HEK293 (cell line): ENCODE measurements at regions not wholly inside any gene's neighbourhood (a gene's known extent, or its start where the extent isn't known, plus 50 kb on each side); places are given as distances from the start of the nearest gene placed in this dataset.

Source experiments
- CTCF ChIA-PET: fragments of 350-600 bp; formaldehyde crosslinking; extraction: SDS; loops from one replicate; lab custom pipeline; 2021; ENCODE audit warnings: antibody characterized with exemption; lab: Yijun Ruan, JAX
- POLR2A ChIA-PET: fragments of 300-600 bp; formaldehyde crosslinking; extraction: SDS; loops from one replicate; lab custom pipeline; 2020; ENCODE audit warnings: antibody characterized with exemption, inconsistent platforms; lab: Yijun Ruan, JAX
- H3K27ac ChIP-seq: fragments of 200-500 bp; sonication (Bioruptor generic); 2 replicates; pipeline ENCODE4 v1.5.1; 2014; ENCODE audit warnings: low read depth, low read length, control low read depth, inconsistent platforms; ENCODE audit errors: extremely low read depth
- H3K36me3 ChIP-seq, 2 experiments: fragments of 200-500 bp in 1 of 2; sonication (Bioruptor generic) in 1 of 2; 1 replicate in 1 of 2; 2 replicates in 1 of 2; pipeline ENCODE4 v1.5.1; 2014 to 2017; ENCODE audit warnings: inconsistent platforms in 2 of 2, low read length in 2 of 2; ENCODE audit not compliant: control insufficient read depth in 2 of 2, insufficient read depth in 1 of 2
- H3K4me1 ChIP-seq: fragments of 200-500 bp; sonication (Bioruptor generic); 2 replicates; pipeline ENCODE4 v1.5.1; 2014; ENCODE audit warnings: mild to moderate bottlenecking, low read length, inconsistent platforms; ENCODE audit not compliant: control insufficient read depth, insufficient read depth
- H3K4me3 ChIP-seq: 2 replicates; pipeline ENCODE4 v1.5.1; 2011; ENCODE audit warnings: low read depth, mild to moderate bottlenecking, control low read depth, low read length, moderate library complexity
- H3K9me3 ChIP-seq: fragments of 200-500 bp; sonication (Bioruptor generic); 2 replicates; pipeline ENCODE4 v1.5.1; 2014; ENCODE audit warnings: low read depth, low read length, inconsistent platforms; ENCODE audit not compliant: control insufficient read depth, insufficient read depth
- GLI2 ChIP-seq: fragments of 450-650 bp; formaldehyde crosslinking; IDR thresholded peaks from 2 replicates; pipeline ENCODE4; 2017; ENCODE audit warnings: missing biosample characterization, missing genetic modification characterization, low read depth, borderline replicate concordance
- KLF1 ChIP-seq: fragments of 450-650 bp; formaldehyde crosslinking; IDR thresholded peaks from 2 replicates; pipeline ENCODE4 v1.5.1; 2016; ENCODE audit warnings: missing biosample characterization, missing genetic modification characterization
- MYNN ChIP-seq: fragments of 450-650 bp; formaldehyde crosslinking; IDR thresholded peaks from 2 replicates; pipeline ENCODE4 v1.5.1; 2016; ENCODE audit warnings: missing biosample characterization, missing genetic modification characterization, borderline replicate concordance
- MZF1 ChIP-seq: fragments of 450-650 bp; formaldehyde crosslinking; IDR thresholded peaks from 2 replicates; pipeline ENCODE4 v1.5.1; 2017; ENCODE audit warnings: missing biosample characterization, missing genetic modification characterization, borderline replicate concordance
- SP3 ChIP-seq: fragments of 450-650 bp; formaldehyde crosslinking; IDR thresholded peaks from 2 replicates; pipeline ENCODE4 v1.5.1; 2016; ENCODE audit warnings: missing biosample characterization, missing genetic modification characterization
- ZBTB7A ChIP-seq: fragments of 450-650 bp; formaldehyde crosslinking; IDR thresholded peaks from 2 replicates; pipeline ENCODE4 v1.5.1; 2016; ENCODE audit warnings: low read depth, missing biosample characterization, missing genetic modification characterization
- ZNF10 ChIP-seq: fragments of 450-650 bp; formaldehyde crosslinking; IDR thresholded peaks from 2 replicates; pipeline ENCODE4 v1.5.1; 2017; ENCODE audit warnings: missing biosample characterization, missing genetic modification characterization
- ZNF112 ChIP-seq: fragments of 450-650 bp; formaldehyde crosslinking; IDR thresholded peaks from 2 replicates; pipeline ENCODE4 v1.5.0; 2017; ENCODE audit warnings: missing biosample characterization, missing genetic modification characterization
- ZNF16 ChIP-seq: fragments of 450-650 bp; formaldehyde crosslinking; IDR thresholded peaks from 2 replicates; pipeline ENCODE4 v1.5.1; 2016; ENCODE audit warnings: low read depth, missing biosample characterization, missing genetic modification characterization
- ZNF223 ChIP-seq: fragments of 450-650 bp; formaldehyde crosslinking; IDR thresholded peaks from 2 replicates; pipeline ENCODE4 v1.5.1; 2016; ENCODE audit warnings: missing biosample characterization, missing genetic modification characterization
- ZNF311 ChIP-seq: fragments of 450-650 bp; formaldehyde crosslinking; IDR thresholded peaks from 2 replicates; pipeline ENCODE4 v1.5.1; 2017; ENCODE audit warnings: missing biosample characterization, missing genetic modification characterization, borderline replicate concordance
- ZNF416 ChIP-seq: fragments of 450-650 bp; formaldehyde crosslinking; IDR thresholded peaks from 2 replicates; pipeline ENCODE4 v1.5.1; 2016; ENCODE audit warnings: missing biosample characterization, missing genetic modification characterization
- ZNF473 ChIP-seq: fragments of 450-650 bp; formaldehyde crosslinking; IDR thresholded peaks from 2 replicates; pipeline ENCODE4 v1.5.1; 2017; ENCODE audit warnings: missing biosample characterization, missing genetic modification characterization
- ZNF558 ChIP-seq: fragments of 450-650 bp; formaldehyde crosslinking; IDR thresholded peaks from 2 replicates; pipeline ENCODE4 v1.5.1; 2016; ENCODE audit warnings: missing biosample characterization, missing genetic modification characterization
- ZNF560 ChIP-seq: fragments of 450-650 bp; formaldehyde crosslinking; IDR thresholded peaks from 2 replicates; pipeline ENCODE4 v1.5.1; 2017; ENCODE audit warnings: missing biosample characterization, missing genetic modification characterization, borderline replicate concordance
- ZNF580 ChIP-seq: fragments of 450-650 bp; formaldehyde crosslinking; IDR thresholded peaks from 2 replicates; pipeline ENCODE4 v1.5.1; 2016; ENCODE audit warnings: missing biosample characterization, missing genetic modification characterization
- ZNF600 ChIP-seq: fragments of 450-650 bp; formaldehyde crosslinking; IDR thresholded peaks from 2 replicates; pipeline ENCODE4 v1.5.1; 2016; ENCODE audit warnings: missing biosample characterization, missing genetic modification characterization
- ZNF654 ChIP-seq: fragments of 450-650 bp; formaldehyde crosslinking; IDR thresholded peaks from 2 replicates; pipeline ENCODE4 v1.5.1; 2016; ENCODE audit warnings: low read depth, missing biosample characterization, missing genetic modification characterization
- ZNF76 ChIP-seq: fragments of 450-650 bp; formaldehyde crosslinking; IDR thresholded peaks from 2 replicates; pipeline ENCODE4; 2016; ENCODE audit warnings: low read depth, missing biosample characterization, missing genetic modification characterization, borderline replicate concordance
- TF ChIP-seq, protein P1 (sequence below): fragments of 450-650 bp; formaldehyde crosslinking; IDR thresholded peaks from 2 replicates; pipeline ENCODE4 v1.5.1; 2016; ENCODE audit warnings: missing biosample characterization, missing genetic modification characterization
- TF ChIP-seq, protein P2 (sequence below): fragments of 450-650 bp; formaldehyde crosslinking; IDR thresholded peaks from 2 replicates; pipeline ENCODE4 v1.5.1; 2016; ENCODE audit warnings: missing biosample characterization, missing genetic modification characterization
- TF ChIP-seq, protein P3 (sequence below): sonication (generic); formaldehyde crosslinking; IDR thresholded peaks from 2 replicates; pipeline ENCODE4 v1.8.1; 2022; ENCODE audit warnings: mild to moderate bottlenecking, moderate library complexity, missing genetic modification reagents
- TF ChIP-seq, protein P4 (sequence below): fragments of 450-650 bp; formaldehyde crosslinking; IDR thresholded peaks from 2 replicates; pipeline ENCODE4 v1.5.0; 2017; ENCODE audit warnings: missing biosample characterization, missing genetic modification characterization, borderline replicate concordance

GRCh38 chr13:111420113-111420876 lies 99.9 kb downstream of the TEX29 start (continued):
- no peak for TF ChIP-seq MZF1 (tag by site-specific recombination)
- TF ChIP-seq, all 188 proteins: peak for 0

GRCh38 chr13:111421216-111421615 lies 100.8 kb downstream of the TEX29 start:
- POLR2A ChIA-PET = no interaction called here
- no peak overlapping the region for H3K27ac ChIP-seq
- H3K9me3 ChIP-seq = no peaks in the 10 kb centered on the region
- CTCF ChIA-PET = no interaction called here
- H3K4me3 ChIP-seq = no peak overlapping the region
- H3K4me1 ChIP-seq = no peaks in the 10 kb centered on the region
- no peaks in the 10 kb centered on the region for H3K36me3 ChIP-seq
- TF ChIP-seq ZBTB7A (tag by site-specific recombination) (no peak), ZNF416 (tag by site-specific recombination) (no peak), MYNN (no peak), ZNF580 (tag by site-specific recombination) (no peak), ZNF112 (tag by site-specific recombination) (no peak), ZNF560 (tag by site-specific recombination) (no peak), ZNF10 (tag by site-specific recombination) (no peak), ZNF16 (tag by site-specific recombination) (no peak)
- TF ChIP-seq, protein P1, sequence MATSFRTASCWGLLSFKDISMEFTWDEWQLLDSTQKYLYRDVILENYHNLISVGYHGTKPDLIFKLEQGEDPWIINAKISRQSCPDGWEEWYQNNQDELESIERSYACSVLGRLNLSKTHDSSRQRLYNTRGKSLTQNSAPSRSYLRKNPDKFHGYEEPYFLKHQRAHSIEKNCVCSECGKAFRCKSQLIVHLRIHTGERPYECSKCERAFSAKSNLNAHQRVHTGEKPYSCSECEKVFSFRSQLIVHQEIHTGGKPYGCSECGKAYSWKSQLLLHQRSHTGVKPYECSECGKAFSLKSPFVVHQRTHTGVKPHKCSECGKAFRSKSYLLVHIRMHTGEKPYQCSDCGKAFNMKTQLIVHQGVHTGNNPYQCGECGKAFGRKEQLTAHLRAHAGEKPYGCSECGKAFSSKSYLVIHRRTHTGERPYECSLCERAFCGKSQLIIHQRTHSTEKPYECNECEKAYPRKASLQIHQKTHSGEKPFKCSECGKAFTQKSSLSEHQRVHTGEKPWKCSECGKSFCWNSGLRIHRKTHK (tag by site-specific recombination) = no peak
- TF ChIP-seq, protein P2, sequence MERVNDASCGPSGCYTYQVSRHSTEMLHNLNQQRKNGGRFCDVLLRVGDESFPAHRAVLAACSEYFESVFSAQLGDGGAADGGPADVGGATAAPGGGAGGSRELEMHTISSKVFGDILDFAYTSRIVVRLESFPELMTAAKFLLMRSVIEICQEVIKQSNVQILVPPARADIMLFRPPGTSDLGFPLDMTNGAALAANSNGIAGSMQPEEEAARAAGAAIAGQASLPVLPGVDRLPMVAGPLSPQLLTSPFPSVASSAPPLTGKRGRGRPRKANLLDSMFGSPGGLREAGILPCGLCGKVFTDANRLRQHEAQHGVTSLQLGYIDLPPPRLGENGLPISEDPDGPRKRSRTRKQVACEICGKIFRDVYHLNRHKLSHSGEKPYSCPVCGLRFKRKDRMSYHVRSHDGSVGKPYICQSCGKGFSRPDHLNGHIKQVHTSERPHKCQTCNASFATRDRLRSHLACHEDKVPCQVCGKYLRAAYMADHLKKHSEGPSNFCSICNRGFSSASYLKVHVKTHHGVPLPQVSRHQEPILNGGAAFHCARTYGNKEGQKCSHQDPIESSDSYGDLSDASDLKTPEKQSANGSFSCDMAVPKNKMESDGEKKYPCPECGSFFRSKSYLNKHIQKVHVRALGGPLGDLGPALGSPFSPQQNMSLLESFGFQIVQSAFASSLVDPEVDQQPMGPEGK (tag by site-specific recombination) = no peak
- TF ChIP-seq, protein P3, sequence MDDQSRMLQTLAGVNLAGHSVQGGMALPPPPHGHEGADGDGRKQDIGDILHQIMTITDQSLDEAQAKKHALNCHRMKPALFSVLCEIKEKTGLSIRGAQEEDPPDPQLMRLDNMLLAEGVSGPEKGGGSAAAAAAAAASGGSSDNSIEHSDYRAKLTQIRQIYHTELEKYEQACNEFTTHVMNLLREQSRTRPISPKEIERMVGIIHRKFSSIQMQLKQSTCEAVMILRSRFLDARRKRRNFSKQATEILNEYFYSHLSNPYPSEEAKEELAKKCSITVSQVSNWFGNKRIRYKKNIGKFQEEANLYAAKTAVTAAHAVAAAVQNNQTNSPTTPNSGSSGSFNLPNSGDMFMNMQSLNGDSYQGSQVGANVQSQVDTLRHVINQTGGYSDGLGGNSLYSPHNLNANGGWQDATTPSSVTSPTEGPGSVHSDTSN (CRISPR knock-in tag) = no peak
- TF ChIP-seq, all 188 proteins: peak for 0

- no peaks in the 10 kb centered on the region for H3K4me1 ChIP-seq
- no peaks in the 10 kb centered on the region for H3K36me3 ChIP-seq
- H3K4me3 ChIP-seq = no peak overlapping the region
- CTCF ChIA-PET = no interaction called here
- H3K27ac ChIP-seq = no peak overlapping the region
- POLR2A ChIA-PET = no interaction called here
- H3K9me3 ChIP-seq = no peaks in the 10 kb centered on the region
- TF ChIP-seq ZNF654 (no peak), ZNF600 (tag by site-specific recombination) (no peak), GLI2 (no peak), ZNF76 (tag by site-specific recombination) (no peak), ZNF473 (tag by site-specific recombination) (no peak), ZNF558 (no peak), SP3 (tag by site-specific recombination) (no peak), ZNF416 (tag by site-specific recombination) (no peak), KLF1 (tag by site-specific recombination) (no peak), ZNF311 (no peak), ZNF223 (tag by site-specific recombination) (no peak)
- TF ChIP-seq, protein P4, sequence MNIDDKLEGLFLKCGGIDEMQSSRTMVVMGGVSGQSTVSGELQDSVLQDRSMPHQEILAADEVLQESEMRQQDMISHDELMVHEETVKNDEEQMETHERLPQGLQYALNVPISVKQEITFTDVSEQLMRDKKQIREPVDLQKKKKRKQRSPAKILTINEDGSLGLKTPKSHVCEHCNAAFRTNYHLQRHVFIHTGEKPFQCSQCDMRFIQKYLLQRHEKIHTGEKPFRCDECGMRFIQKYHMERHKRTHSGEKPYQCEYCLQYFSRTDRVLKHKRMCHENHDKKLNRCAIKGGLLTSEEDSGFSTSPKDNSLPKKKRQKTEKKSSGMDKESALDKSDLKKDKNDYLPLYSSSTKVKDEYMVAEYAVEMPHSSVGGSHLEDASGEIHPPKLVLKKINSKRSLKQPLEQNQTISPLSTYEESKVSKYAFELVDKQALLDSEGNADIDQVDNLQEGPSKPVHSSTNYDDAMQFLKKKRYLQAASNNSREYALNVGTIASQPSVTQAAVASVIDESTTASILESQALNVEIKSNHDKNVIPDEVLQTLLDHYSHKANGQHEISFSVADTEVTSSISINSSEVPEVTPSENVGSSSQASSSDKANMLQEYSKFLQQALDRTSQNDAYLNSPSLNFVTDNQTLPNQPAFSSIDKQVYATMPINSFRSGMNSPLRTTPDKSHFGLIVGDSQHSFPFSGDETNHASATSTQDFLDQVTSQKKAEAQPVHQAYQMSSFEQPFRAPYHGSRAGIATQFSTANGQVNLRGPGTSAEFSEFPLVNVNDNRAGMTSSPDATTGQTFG (tag by site-specific recombination) = no peak
These were observed 101.9 kb downstream of the TEX29 start for GRCh38 chr13:111422348-111422747.
